A673 (cell line): ENCODE measurements at regions not wholly inside any gene's neighbourhood (a gene's known extent, or its start where the extent isn't known, plus 50 kb on each side); places are given as distances from the start of the nearest gene placed in this dataset.

Source experiments
- CTCF ChIP-seq: fragments of 300-800, 200-600 bp; sonication (generic); conservative IDR thresholded peaks from 2 replicates; pipeline ENCODE4 v1.5.1; 2017; ENCODE audit warnings: low read depth, mild to moderate bottlenecking, antibody characterized with exemption, low read length, moderate library complexity, mixed read lengths
- EZH2 ChIP-seq: fragments of 200-600 bp; sonication (generic); IDR thresholded peaks from 2 replicates; pipeline ENCODE4 v1.6.1; 2017; ENCODE audit warnings: borderline replicate concordance, low read depth, mild to moderate bottlenecking, mixed read lengths, antibody characterized with exemption, low read length; ENCODE audit not compliant: poor library complexity, severe bottlenecking

GRCh38 chr18:37716106-37716735, 150.6 kb upstream of the CELF4 start:
- TF ChIP-seq CTCF (no peak), EZH2 (no peak)
